ENCODE measurements at regions not wholly inside any gene's neighbourhood (a gene's known extent, or its start where the extent isn't known, plus 50 kb on each side); places are given as distances from the start of the nearest gene placed in this dataset.

DNA sequence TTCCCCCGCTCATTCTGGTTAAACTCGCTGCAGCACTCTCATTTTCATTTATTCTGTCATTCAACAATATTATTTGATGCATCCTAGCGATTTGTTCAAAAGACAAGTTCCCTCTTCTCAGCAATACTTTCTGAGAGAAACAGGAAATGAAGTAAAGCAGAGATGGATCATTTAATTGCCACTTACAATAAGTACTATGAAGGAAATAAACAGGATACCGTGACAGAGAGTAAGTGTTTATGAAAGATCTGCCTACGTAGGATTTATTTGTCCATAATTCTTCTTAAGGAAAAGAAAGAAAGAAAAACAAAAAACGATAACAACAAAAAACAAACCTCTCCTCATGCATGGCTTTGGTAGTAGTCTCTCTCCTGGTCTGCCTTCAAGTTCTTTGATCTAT is 406.8 kb upstream of the ZNF608 start:
- Histone ChIP-seq H3K4me1 (ENCODE audit: control insufficient read depth, extremely low read depth, insufficient read depth, low read length) (peaks cover 5% of the 10 kb centered on the region), H4K20me1 (replicated peaks; ENCODE audit: control insufficient read depth, extremely low read depth, insufficient read depth, low read length) (no peaks in the 10 kb centered on the region), H3K79me2 (ENCODE audit: control insufficient read depth, insufficient read depth, low read length) (no peaks in the 10 kb centered on the region), H3K9me1 (replicated peaks; ENCODE audit: control insufficient read depth, extremely low read depth, insufficient read depth, low read length) (no peaks in the 10 kb centered on the region), H3K9ac (replicated peaks; ENCODE audit: extremely low read depth, insufficient read depth, low read length) (no peak overlapping the region), H3K4me3 (replicated peaks in 1 of 3; ENCODE audit: insufficient read depth in 1 of 3, low read depth in 1 of 3, low read length in 3 of 3) (no peak overlapping the region), H3K27me3 (ENCODE audit: control insufficient read depth in 2 of 2, insufficient read depth in 2 of 2, low read length in 2 of 2) (no peaks in the 10 kb centered on the region), H2AFZ (ENCODE audit: low read depth, low read length) (no peak overlapping the region), H3K36me3 (ENCODE audit: control insufficient read depth in 2 of 2, extremely low read depth in 1 of 2, insufficient read depth in 2 of 2, low read length in 2 of 2) (no peaks in the 10 kb centered on the region), H3K27ac (ENCODE audit: insufficient read depth, low read depth, low read length) (no peak overlapping the region), H3K4me2 (ENCODE audit: insufficient read depth, low read length) (no peak overlapping the region), H3K9me3 (replicated peaks; ENCODE audit: control insufficient read depth, insufficient read depth, low read length) (no peaks in the 10 kb centered on the region)
- DNase-seq (ENCODE audit: low read depth, low spot score) (peak; percentile 57), FAIRE-seq (no peak)
- CTCF ChIA-PET, result no interaction called here
- POLR2A ChIA-PET, result no interaction called here
- dilution Hi-C loops (cut with MboI; ENCODE audit: extremely low pct_ligation_motif_present, low sequenced_read_pairs), result no loop called here
- intact Hi-C loops (cut with micrococcal nuclease), result no loop called here
- no TSS peak for BruUV-seq (replicated peaks)
- TF ChIP-seq EZH2 (IDR thresholded peaks at IDR 0.05; ENCODE audit: borderline replicate concordance, low read depth, low read length, severe bottlenecking) (no peak), MYC (IDR thresholded peaks at IDR 0.05; ENCODE audit: low read depth, low read length) (no peak), JUN (IDR thresholded peaks at IDR 0.05; ENCODE audit: borderline replicate concordance, insufficient read depth, insufficient read length, low read depth) (no peak), POLR2A (IDR thresholded peaks at IDR 0.05; ENCODE audit: low read depth, low read length) (no peak), GATA2 (IDR thresholded peaks at IDR 0.05; ENCODE audit: insufficient read depth, insufficient read length, low read depth, low read length) (no peak), POLR2AphosphoS5 (IDR thresholded peaks at IDR 0.05; ENCODE audit: insufficient read depth, low read depth, low read length) (no peak), FOS (IDR thresholded peaks at IDR 0.05; ENCODE audit: borderline replicate concordance, insufficient read depth, low read length) (no peak)
- TF ChIP-seq, protein P1, sequence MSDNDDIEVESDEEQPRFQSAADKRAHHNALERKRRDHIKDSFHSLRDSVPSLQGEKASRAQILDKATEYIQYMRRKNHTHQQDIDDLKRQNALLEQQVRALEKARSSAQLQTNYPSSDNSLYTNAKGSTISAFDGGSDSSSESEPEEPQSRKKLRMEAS (IDR thresholded peaks at IDR 0.05; ENCODE audit: insufficient read depth, insufficient read length), result no peak
- TF ChIP-seq, protein P2, sequence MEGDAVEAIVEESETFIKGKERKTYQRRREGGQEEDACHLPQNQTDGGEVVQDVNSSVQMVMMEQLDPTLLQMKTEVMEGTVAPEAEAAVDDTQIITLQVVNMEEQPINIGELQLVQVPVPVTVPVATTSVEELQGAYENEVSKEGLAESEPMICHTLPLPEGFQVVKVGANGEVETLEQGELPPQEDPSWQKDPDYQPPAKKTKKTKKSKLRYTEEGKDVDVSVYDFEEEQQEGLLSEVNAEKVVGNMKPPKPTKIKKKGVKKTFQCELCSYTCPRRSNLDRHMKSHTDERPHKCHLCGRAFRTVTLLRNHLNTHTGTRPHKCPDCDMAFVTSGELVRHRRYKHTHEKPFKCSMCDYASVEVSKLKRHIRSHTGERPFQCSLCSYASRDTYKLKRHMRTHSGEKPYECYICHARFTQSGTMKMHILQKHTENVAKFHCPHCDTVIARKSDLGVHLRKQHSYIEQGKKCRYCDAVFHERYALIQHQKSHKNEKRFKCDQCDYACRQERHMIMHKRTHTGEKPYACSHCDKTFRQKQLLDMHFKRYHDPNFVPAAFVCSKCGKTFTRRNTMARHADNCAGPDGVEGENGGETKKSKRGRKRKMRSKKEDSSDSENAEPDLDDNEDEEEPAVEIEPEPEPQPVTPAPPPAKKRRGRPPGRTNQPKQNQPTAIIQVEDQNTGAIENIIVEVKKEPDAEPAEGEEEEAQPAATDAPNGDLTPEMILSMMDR (IDR thresholded peaks at IDR 0.05; ENCODE audit: extremely low read depth in 1 of 2, insufficient read depth in 1 of 2, low read depth in 1 of 2, low read length in 2 of 2), result no peak

Data from endothelial cell of umbilical vein (primary cell).